ENCODE measurements at regions not wholly inside any gene's neighbourhood (a gene's known extent, or its start where the extent isn't known, plus 50 kb on each side); places are given as distances from the start of the nearest gene placed in this dataset.
"Not testable (repeated sequence)": the region's sequence is repeated elsewhere in the genome, so short reads cannot be mapped to it uniquely, and the experiment has no call there.

DNA sequence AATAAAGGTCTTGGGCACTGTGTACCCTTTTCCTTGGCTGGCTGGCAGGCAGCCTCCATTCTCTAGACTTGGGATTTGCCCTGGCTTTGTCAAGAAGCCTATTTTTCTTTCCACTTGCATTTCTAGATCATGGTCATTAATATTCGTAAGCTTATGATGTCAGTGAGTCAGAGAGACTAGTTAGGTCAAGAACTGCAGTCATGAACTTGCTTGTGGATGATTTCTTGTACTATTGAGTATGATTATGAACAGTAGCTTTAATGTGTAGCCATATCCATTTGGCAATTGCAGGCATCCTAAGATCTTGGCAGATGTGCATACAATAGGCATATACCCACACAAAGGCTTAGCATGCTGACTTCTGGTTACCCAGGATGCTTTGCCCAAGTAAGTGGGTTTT, 186.8 kb upstream of the CLINT1 start:
- DNase-seq (ENCODE audit: low spot score, unreplicated experiment) = no peak
- Mint-ChIP-seq H3K36me3 (ENCODE audit: insufficient read depth) (no peaks in the 10 kb centered on the region), H3K4me1 (ENCODE audit: low read depth) (peaks cover 3% of the 10 kb centered on the region), H3K4me3 (ENCODE audit: low read depth) (no peak overlapping the region), H3K27me3 (peaks cover under 1% of the 10 kb centered on the region), H3K9me3 (ENCODE audit: low read depth) (no peaks in the 10 kb centered on the region), H3K27ac (no peak overlapping the region)
- TF ChIP-seq, protein P1, sequence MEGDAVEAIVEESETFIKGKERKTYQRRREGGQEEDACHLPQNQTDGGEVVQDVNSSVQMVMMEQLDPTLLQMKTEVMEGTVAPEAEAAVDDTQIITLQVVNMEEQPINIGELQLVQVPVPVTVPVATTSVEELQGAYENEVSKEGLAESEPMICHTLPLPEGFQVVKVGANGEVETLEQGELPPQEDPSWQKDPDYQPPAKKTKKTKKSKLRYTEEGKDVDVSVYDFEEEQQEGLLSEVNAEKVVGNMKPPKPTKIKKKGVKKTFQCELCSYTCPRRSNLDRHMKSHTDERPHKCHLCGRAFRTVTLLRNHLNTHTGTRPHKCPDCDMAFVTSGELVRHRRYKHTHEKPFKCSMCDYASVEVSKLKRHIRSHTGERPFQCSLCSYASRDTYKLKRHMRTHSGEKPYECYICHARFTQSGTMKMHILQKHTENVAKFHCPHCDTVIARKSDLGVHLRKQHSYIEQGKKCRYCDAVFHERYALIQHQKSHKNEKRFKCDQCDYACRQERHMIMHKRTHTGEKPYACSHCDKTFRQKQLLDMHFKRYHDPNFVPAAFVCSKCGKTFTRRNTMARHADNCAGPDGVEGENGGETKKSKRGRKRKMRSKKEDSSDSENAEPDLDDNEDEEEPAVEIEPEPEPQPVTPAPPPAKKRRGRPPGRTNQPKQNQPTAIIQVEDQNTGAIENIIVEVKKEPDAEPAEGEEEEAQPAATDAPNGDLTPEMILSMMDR (IDR thresholded peaks at IDR 0.05; ENCODE audit: unreplicated experiment) = no peak

DNA sequence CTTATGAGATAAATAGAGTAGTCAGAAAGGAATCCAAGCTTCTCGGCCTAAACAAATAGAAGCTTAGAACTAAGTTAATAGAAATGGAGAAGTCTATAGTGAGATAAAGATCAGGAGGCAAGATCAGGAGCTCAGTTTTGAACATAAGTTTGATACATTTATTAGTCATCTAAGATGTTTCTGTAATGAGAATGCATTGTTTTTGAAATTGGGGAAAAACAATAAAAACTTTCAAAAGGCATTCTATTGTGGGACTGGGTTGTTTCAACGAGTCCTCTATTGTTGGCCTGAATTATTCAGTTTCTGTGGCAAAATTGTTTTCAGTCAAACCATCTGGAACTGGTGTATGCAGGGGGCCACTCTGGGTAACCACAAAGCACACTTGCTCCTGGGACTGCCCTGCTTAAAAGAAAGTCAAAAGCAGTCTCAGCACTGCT, 181.0 kb upstream of the CLINT1 start:
- peaks cover 5% of the 10 kb centered on the region for H3K36me3 Mint-ChIP-seq (ENCODE audit: insufficient read depth)
- no peak for DNase-seq (ENCODE audit: low spot score, unreplicated experiment)
- TF ChIP-seq, protein P1 (IDR thresholded peaks at IDR 0.05; ENCODE audit: unreplicated experiment) = no peak
- H3K27me3 Mint-ChIP-seq = no peaks in the 10 kb centered on the region
- no peak overlapping the region for H3K27ac Mint-ChIP-seq
- H3K9me3 Mint-ChIP-seq (ENCODE audit: low read depth) = peaks cover 6% of the 10 kb centered on the region
- H3K4me1 Mint-ChIP-seq (ENCODE audit: low read depth) = peaks cover 7% of the 10 kb centered on the region
- no peak overlapping the region for H3K4me3 Mint-ChIP-seq (ENCODE audit: low read depth)

DNA sequence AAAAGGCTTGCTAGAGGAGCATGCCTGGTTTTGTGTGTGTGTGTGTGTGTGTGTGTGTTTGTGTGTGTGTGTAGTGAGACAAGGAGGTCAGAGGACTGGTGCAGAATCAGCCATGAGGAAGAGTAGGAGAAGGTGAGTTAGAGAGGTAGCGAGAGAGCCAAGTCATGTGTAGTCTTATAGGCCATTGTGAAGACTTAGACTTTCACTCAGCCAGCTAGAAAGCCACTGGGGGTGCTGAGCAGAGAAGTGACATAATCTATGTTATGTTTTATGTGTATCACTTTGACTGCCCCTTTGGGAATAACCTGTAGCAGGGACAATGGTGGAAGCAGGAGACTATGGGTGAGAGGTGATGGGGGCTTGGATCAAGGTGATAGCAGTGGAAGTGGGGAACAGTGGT, 180.5 kb upstream of the CLINT1 start:
- H3K27me3 Mint-ChIP-seq = no peaks in the 10 kb centered on the region
- peaks cover 10% of the 10 kb centered on the region for H3K9me3 Mint-ChIP-seq (ENCODE audit: low read depth)
- peaks cover 7% of the 10 kb centered on the region for H3K4me1 Mint-ChIP-seq (ENCODE audit: low read depth)
- TF ChIP-seq, protein P1 (IDR thresholded peaks at IDR 0.05; ENCODE audit: unreplicated experiment) = no peak
- no peak for DNase-seq (ENCODE audit: low spot score, unreplicated experiment)
- H3K27ac Mint-ChIP-seq = no peak overlapping the region
- H3K4me3 Mint-ChIP-seq (ENCODE audit: low read depth) = no peak overlapping the region
- peaks cover 5% of the 10 kb centered on the region for H3K36me3 Mint-ChIP-seq (ENCODE audit: insufficient read depth)

DNA sequence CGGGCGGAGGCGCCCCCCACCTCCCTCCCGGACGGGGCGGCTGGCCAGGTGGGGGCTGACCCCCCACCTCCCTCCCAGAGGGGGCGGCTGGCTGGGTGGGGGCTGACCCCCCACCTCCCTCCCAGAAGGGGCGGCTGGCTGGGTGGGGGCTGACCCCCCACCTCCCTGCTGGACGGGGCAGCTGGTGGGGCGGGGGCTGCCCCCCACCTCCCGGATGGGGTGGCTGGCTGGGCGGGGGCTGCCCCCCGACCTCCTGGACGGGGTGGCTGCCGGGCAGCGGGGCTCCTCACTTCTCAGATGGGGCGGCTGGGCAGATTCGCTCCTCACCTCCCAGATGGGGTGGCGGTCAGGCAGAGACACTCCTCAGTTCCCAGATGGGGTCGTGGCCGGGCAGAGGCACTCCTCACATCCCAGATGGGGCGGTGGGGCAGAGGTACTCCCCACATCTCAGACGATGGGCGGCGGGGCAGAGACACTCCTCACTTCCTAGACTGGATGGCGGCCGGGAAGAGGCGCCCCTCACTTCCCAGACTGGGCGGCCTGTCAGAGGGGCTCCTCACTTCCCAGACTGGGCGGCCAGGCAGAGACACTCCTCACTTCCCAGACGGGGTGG, 178.1 kb upstream of the CLINT1 start:
- peaks cover 12% of the 10 kb centered on the region for H3K9me3 Mint-ChIP-seq (ENCODE audit: low read depth)
- H3K36me3 Mint-ChIP-seq (ENCODE audit: insufficient read depth); DNase-seq (ENCODE audit: low spot score, unreplicated experiment); H3K27me3 Mint-ChIP-seq; H3K4me1 Mint-ChIP-seq (ENCODE audit: low read depth); H3K4me3 Mint-ChIP-seq (ENCODE audit: low read depth); H3K27ac Mint-ChIP-seq: not testable (repeated sequence)

DNA sequence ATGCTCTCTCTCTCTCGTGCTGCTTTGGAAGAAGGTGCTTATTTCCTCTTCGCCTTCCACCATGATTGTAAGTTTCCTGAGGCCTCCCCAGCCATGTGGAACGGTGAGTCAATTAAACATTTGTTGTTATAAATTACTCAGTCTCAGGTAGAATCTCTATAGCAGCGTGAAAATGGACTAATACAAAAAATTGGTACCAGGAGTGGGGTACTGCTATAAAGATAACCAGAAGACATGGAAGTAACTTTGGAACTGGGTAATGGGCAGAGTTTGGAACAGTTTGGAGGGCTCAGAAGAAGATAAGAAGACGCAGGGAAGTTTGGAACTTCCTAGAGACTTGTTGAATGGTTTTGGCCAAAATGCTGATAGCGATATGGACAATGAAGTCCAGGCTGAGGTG, 175.6 kb upstream of the CLINT1 start:
- peaks cover 12% of the 10 kb centered on the region for H3K9me3 Mint-ChIP-seq (ENCODE audit: low read depth)
- not testable (repeated sequence) for H3K36me3 Mint-ChIP-seq (ENCODE audit: insufficient read depth); DNase-seq (ENCODE audit: low spot score, unreplicated experiment); H3K27ac Mint-ChIP-seq; H3K27me3 Mint-ChIP-seq; H3K4me3 Mint-ChIP-seq (ENCODE audit: low read depth); H3K4me1 Mint-ChIP-seq (ENCODE audit: low read depth)

DNA sequence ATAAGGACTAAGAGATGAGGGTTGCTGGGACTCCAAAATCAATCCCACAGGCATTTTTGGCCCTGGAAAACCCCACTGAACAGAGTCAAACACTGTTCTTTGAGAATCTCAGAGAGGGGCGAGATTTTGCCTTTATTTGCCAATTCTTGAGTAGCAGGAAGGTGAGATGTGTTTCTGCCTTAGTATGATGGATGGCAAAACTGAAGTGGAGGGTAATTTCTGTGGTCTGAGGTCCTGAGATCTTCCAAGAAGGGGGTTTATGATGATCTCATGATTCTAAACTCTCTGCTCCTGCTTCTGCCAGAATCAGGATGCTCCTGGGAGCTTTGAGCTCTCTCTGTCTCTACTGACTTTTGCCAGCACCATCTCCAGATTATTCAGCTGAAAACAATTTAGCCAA, 174.8 kb upstream of the CLINT1 start:
- Mint-ChIP-seq H3K4me1 (ENCODE audit: low read depth) (peaks cover 11% of the 10 kb centered on the region), H3K4me3 (ENCODE audit: low read depth) (no peak overlapping the region), H3K9me3 (ENCODE audit: low read depth) (peaks cover 12% of the 10 kb centered on the region), H3K36me3 (ENCODE audit: insufficient read depth) (peaks cover 6% of the 10 kb centered on the region), H3K27me3 (no peaks in the 10 kb centered on the region), H3K27ac (no peak overlapping the region)
- no peak for DNase-seq (ENCODE audit: low spot score, unreplicated experiment)
- TF ChIP-seq, protein P1 (IDR thresholded peaks at IDR 0.05; ENCODE audit: unreplicated experiment) = no peak
